Transverse colon (tissue), 4 donors: ENCODE measurements at regions not wholly inside any gene's neighbourhood (a gene's known extent, or its start where the extent isn't known, plus 50 kb on each side); places are given as distances from the start of the nearest gene placed in this dataset.

Experiments used
- DNase-seq: peaks from one replicate; pipeline ENCODE4 v3.0.0-alpha.2; 2019
- H3K27ac ChIP-seq, 4 donors: fragments of 200-600 bp; sonication (generic); 2 replicates each; pipeline ENCODE4 v1.5.1; 2016 to 2018; ENCODE audit warnings: inconsistent platforms in 4 of 4
- H3K27me3 ChIP-seq: fragments of 200-600 bp; sonication (generic); 2 replicates; pipeline ENCODE4 v1.5.1; 2017; ENCODE audit warnings: inconsistent platforms
- H3K36me3 ChIP-seq, 4 donors: fragments of 200-600 bp; sonication (generic); 2 replicates each; pipeline ENCODE4 v1.5.1; 2017 to 2019; ENCODE audit warnings: inconsistent platforms in 4 of 4
- H3K4me1 ChIP-seq, 4 donors: fragments of 200-600 bp; sonication (generic); 2 replicates each; pipeline ENCODE4 v1.5.1; 2017 to 2020; ENCODE audit warnings: inconsistent platforms in 4 of 4
- H3K4me3 ChIP-seq, 4 donors: fragments of 200-600 bp; sonication (generic); 1 replicate in 1 of 4; 2 replicates in 3 of 4; pipeline versions ENCODE4 v1.5.1 to v1.6.1; 2017 to 2019; ENCODE audit warnings: inconsistent platforms in 4 of 4
- H3K9me3 ChIP-seq, 2 donors: fragments of 200-600 bp; sonication (generic); 2 replicates each; pipeline ENCODE4 v1.5.1; 2017 to 2019; ENCODE audit warnings: inconsistent platforms in 2 of 2
- CTCF ChIP-seq, 5 experiments: fragments of 200-600 bp in 3 of 5; fragments of 450-650 bp in 2 of 5; sonication (generic) in 3 of 5; IDR thresholded peaks; 1 replicate in 2 of 5; 2 replicates in 3 of 5; pipeline ENCODE4 v1.5.1; 2016 to 2017; ENCODE audit warnings: antibody characterized with exemption in 5 of 5, inconsistent platforms in 3 of 5, mild to moderate bottlenecking in 2 of 5, moderate library complexity in 1 of 5
- EP300 ChIP-seq: sonication (generic); formaldehyde crosslinking; IDR thresholded peaks from one replicate; pipeline ENCODE4 v1.6.1; 2017; ENCODE audit warnings: antibody characterized with exemption, low read depth
- POLR2A ChIP-seq: fragments of 450-650 bp; IDR thresholded peaks from one replicate; pipeline ENCODE4 v1.6.1; 2016; ENCODE audit warnings: antibody characterized with exemption, mild to moderate bottlenecking, moderate library complexity
- POLR2AphosphoS5 ChIP-seq, 3 donors: sonication (generic); formaldehyde crosslinking; IDR thresholded peaks; one replicate each; pipeline ENCODE4 v1.6.1; 2016; ENCODE audit warnings: antibody characterized with exemption in 3 of 3
- WGBS, 2 donors: methylation state at CpG; one replicate each; pipeline ENCODE4 v1.1.5; 2018; ENCODE audit warnings: low coverage in 1 of 2; 5-methylcytosine and 5-hydroxymethylcytosine counted together
- in situ Hi-C, 4 donors: fragments of 200-750 bp; cut with MboI; loops; one replicate each; pipeline versions ENCODE4 v1.15.0 to v1.15.1; 2017; ENCODE audit warnings: low sequenced_read_pairs in 3 of 4, low pct_ligation_motif_present in 1 of 4, low pct_unique_long_range_greater_than_20kb in 1 of 4
- intact Hi-C: fragments of 100-400 bp; cut with DNase I; formaldehyde crosslinking; loops from one replicate; pipeline ENCODE4 v1.15.1; 2023; ENCODE audit warnings: low total_unique reads

DNA sequence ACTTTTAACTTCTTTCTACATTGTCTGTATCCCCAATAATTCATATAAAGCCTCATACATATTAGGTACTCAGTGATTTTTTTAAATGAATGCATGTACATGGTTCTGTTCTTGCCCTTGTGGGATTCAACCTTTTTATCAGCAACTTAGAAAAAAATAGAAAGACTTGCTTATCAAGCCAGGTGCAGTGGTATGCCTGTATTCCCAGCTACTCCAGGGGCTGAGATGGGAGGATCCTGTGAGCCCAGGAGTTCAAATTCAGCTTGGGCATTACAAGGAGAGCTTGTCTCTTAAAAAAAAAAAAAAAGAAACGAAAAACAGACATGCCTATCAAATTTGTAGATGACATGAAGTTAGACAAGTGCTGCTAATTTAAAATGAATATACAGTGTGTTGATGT lies 54.2 kb upstream of the MYCBP2 start:
- 27 to 64% methylated on average over 1 of the region's 1 CpG for WGBS, 2 donors
- DNase-seq: no peak
- intact Hi-C loops: no loop called here

GRCh38 chr13:77379508-77379907 lies 52.6 kb upstream of the MYCBP2 start:
- Histone ChIP-seq H3K9me3 (no peaks in the 10 kb centered on the region), H3K4me3 (no peak overlapping the region), H3K27ac (no peak overlapping the region), H3K36me3 (no peaks in the 10 kb centered on the region), H3K4me1 (no peaks in the 10 kb centered on the region), H3K27me3 (no peaks in the 10 kb centered on the region)
- TF ChIP-seq POLR2A (no peak), CTCF (IDR thresholded peaks at IDR 0.05) (no peak), POLR2AphosphoS5 (IDR thresholded peaks at IDR 0.05) (no peak), EP300 (no peak)
- WGBS, 2 donors: 84 to 100% methylated on average over 1 to 2 of the region's 2 CpGs
- no peak for DNase-seq
- in situ Hi-C loops: no loop called here
- intact Hi-C loops: no loop called here

More for the DNA sequence above, 54.2 kb upstream of the MYCBP2 start:
- Histone ChIP-seq H3K9me3 (no peaks in the 10 kb centered on the region), H3K4me3 (no peak overlapping the region), H3K36me3 (no peaks in the 10 kb centered on the region), H3K4me1 (no peaks in the 10 kb centered on the region), H3K27ac (no peak overlapping the region), H3K27me3 (no peaks in the 10 kb centered on the region)
- in situ Hi-C loops: no loop called here
- TF ChIP-seq POLR2AphosphoS5 (IDR thresholded peaks at IDR 0.05) (no peak), EP300 (no peak)

DNA sequence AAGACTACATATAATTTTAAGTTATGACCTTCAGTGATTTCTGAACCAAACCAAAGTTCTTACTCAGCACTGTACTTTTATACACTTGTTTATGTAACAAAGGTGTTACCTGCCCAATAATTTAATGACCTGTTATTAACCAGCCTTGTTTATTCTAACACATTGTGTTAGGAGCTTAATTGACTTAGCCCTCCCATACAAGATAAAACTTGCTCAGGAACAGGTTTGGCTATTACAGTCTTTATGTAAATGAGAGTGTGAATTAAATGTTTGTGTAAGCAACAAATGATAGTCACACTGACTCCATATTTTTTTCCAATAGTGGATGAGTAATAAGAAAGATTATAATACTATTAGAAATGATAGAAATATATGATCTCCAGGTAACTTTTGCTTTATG lies 51.8 kb upstream of the MYCBP2 start:
- no peak for TF ChIP-seq POLR2A
- no peak for TF ChIP-seq EP300
- TF ChIP-seq POLR2AphosphoS5 (IDR thresholded peaks at IDR 0.05): no peak
- no peak for TF ChIP-seq CTCF (IDR thresholded peaks at IDR 0.05)
- in situ Hi-C loops: no loop called here
- no peak overlapping the region for H3K27ac ChIP-seq
- no peak overlapping the region for H3K4me3 ChIP-seq
- DNase-seq: no peak
- H3K4me1 ChIP-seq: no peaks in the 10 kb centered on the region
- H3K36me3 ChIP-seq: no peaks in the 10 kb centered on the region
- no peaks in the 10 kb centered on the region for H3K27me3 ChIP-seq
- no peaks in the 10 kb centered on the region for H3K9me3 ChIP-seq
- intact Hi-C loops: no loop called here

- Histone ChIP-seq H3K27ac (no peak overlapping the region), H3K4me3 (no peak overlapping the region), H3K27me3 (no peaks in the 10 kb centered on the region), H3K4me1 (no peaks in the 10 kb centered on the region), H3K36me3 (no peaks in the 10 kb centered on the region), H3K9me3 (no peaks in the 10 kb centered on the region)
- intact Hi-C loops: no loop called here
- TF ChIP-seq POLR2AphosphoS5 (IDR thresholded peaks at IDR 0.05): no peak
- no peak for TF ChIP-seq CTCF (IDR thresholded peaks at IDR 0.05)
- no peak for DNase-seq
- in situ Hi-C loops: no loop called here
- 64% methylated on average over 1 of the region's 1 CpG for WGBS, 2 donors
Measured at GRCh38 chr13:77377016-77377415, 50.1 kb upstream of the MYCBP2 start.
